ENCODE measurements at regions not wholly inside any gene's neighbourhood (a gene's known extent, or its start where the extent isn't known, plus 50 kb on each side); places are given as distances from the start of the nearest gene placed in this dataset.

DNA sequence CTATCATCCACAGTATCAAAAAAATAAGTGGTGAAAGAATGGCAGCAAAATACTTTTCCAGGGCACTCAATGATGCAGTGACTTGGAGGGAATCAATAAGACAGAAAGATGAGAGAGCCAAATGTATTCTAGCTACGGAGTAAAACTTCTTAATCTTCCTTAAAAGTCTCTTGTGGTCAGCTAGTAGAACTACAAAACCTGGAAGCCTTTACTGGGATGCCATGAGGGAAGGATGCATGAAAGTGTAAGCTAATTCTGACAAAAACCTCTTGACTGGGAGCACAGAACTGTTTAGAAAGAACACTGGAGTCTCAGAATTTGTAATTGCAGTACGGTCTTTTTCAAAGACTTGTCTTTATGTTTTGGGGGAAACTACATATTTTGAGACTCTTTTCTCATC is 432.8 kb upstream of the PTPRD start:
- intact Hi-C loops (cut with micrococcal nuclease): no loop called here
- Mint-ChIP-seq H3K36me3 (peaks cover 7% of the 10 kb centered on the region), H3K27me3 (ENCODE audit: low read depth in 2 of 2) (no peaks in the 10 kb centered on the region), H3K4me3 (no peak overlapping the region), H3K9me3 (peaks cover 11 to 26% of the 10 kb centered on the region in 2 donors), H3K27ac (no peak overlapping the region), H3K4me1 (no peaks in the 10 kb centered on the region)
- H3K4me3 ChIP-seq (ENCODE audit: low read length): no peak overlapping the region
- H3K27me3 ChIP-seq (ENCODE audit: control insufficient read depth, insufficient read depth, low read length): no peaks in the 10 kb centered on the region
- no peak for ATAC-seq
- no peaks in the 10 kb centered on the region for H3K9me3 ChIP-seq (ENCODE audit: control insufficient read depth, insufficient read depth, low read length)
- WGBS (ENCODE audit: insufficient coverage): 93% methylated on average over 2 of the region's 2 CpGs
- TF ChIP-seq, protein P1, sequence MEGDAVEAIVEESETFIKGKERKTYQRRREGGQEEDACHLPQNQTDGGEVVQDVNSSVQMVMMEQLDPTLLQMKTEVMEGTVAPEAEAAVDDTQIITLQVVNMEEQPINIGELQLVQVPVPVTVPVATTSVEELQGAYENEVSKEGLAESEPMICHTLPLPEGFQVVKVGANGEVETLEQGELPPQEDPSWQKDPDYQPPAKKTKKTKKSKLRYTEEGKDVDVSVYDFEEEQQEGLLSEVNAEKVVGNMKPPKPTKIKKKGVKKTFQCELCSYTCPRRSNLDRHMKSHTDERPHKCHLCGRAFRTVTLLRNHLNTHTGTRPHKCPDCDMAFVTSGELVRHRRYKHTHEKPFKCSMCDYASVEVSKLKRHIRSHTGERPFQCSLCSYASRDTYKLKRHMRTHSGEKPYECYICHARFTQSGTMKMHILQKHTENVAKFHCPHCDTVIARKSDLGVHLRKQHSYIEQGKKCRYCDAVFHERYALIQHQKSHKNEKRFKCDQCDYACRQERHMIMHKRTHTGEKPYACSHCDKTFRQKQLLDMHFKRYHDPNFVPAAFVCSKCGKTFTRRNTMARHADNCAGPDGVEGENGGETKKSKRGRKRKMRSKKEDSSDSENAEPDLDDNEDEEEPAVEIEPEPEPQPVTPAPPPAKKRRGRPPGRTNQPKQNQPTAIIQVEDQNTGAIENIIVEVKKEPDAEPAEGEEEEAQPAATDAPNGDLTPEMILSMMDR (IDR thresholded peaks at IDR 0.05): no peak
- no peaks in the 10 kb centered on the region for H3K36me3 ChIP-seq (ENCODE audit: control insufficient read depth, insufficient read depth, low read length)
- no peaks in the 10 kb centered on the region for H3K4me1 ChIP-seq (ENCODE audit: control insufficient read depth, insufficient read depth, low read length)
- DNase-seq: no peak
- H3K27ac ChIP-seq (ENCODE audit: low read length): no peak overlapping the region

DNA sequence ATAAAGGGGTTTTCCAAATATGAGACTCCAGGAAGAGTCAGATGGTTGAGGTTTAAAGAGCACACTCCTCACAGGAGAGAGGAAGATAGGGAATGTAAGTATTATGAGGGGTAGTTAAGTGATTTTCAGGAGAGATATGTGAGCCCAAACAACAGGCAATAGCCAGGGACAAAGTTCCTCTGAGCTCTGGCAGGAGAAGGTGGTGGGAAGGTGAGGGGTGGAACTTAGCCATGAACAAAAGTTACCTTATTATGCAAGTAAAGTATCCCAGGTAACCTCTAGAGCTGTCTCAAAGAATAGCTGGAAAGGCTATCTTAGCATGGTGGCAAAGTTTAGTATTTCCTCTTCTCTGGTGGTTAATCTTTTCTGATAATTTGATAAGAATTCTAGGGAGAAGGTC is 450.5 kb upstream of the PTPRD start:
- Mint-ChIP-seq H3K27me3 (ENCODE audit: low read depth in 2 of 2) (no peaks in the 10 kb centered on the region), H3K4me3 (no peak overlapping the region), H3K27ac (no peak overlapping the region), H3K9me3 (peaks cover 11 to 22% of the 10 kb centered on the region in 2 donors), H3K4me1 (no peaks in the 10 kb centered on the region), H3K36me3 (no peaks in the 10 kb centered on the region)
- TF ChIP-seq, protein P1 (IDR thresholded peaks at IDR 0.05): no peak
- Histone ChIP-seq H3K4me1 (ENCODE audit: control insufficient read depth, insufficient read depth, low read length) (no peaks in the 10 kb centered on the region), H3K27me3 (ENCODE audit: control insufficient read depth, insufficient read depth, low read length) (no peaks in the 10 kb centered on the region), H3K27ac (ENCODE audit: low read length) (no peak overlapping the region), H3K36me3 (ENCODE audit: control insufficient read depth, insufficient read depth, low read length) (no peaks in the 10 kb centered on the region), H3K9me3 (ENCODE audit: control insufficient read depth, insufficient read depth, low read length) (peaks cover 3% of the 10 kb centered on the region), H3K4me3 (ENCODE audit: low read length) (no peak overlapping the region)
- DNase-seq (no peak), ATAC-seq (no peak)
- intact Hi-C loops (cut with micrococcal nuclease): no loop called here

DNA sequence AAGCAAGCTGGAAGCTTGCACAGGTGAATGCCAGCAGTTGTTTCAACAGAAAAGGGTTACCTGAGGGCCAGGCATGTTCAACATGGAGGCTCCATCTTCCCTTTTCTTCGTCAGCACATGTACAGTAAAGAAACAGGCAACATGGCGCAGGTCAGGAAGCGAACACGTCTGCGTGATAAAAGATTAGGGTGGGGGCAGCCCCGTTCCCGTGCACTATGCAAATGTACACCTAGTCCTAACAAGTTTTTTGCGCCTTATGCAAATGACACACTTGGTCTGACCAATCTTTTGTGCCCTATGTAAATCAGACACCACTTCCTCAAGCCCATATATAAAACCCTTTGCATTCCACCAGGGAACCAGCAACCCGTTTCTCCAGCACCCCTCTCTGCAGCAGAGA is 452.1 kb upstream of the PTPRD start:
- ATAC-seq (no peak), DNase-seq (no peak)
- H3K27me3 ChIP-seq (ENCODE audit: control insufficient read depth, insufficient read depth, low read length): no peaks in the 10 kb centered on the region
- no peaks in the 10 kb centered on the region for H3K36me3 ChIP-seq (ENCODE audit: control insufficient read depth, insufficient read depth, low read length)
- H3K27ac ChIP-seq (ENCODE audit: low read length): no peak overlapping the region
- peaks cover 10 to 18% of the 10 kb centered on the region in 2 donors for H3K9me3 Mint-ChIP-seq
- no peak overlapping the region for H3K4me3 ChIP-seq (ENCODE audit: low read length)
- intact Hi-C loops (cut with micrococcal nuclease): no loop called here
- H3K27me3 Mint-ChIP-seq (ENCODE audit: low read depth in 2 of 2): no peaks in the 10 kb centered on the region
- no peak overlapping the region for H3K27ac Mint-ChIP-seq
- H3K4me3 Mint-ChIP-seq: no peak overlapping the region
- 77% methylated on average over 8 of the region's 9 CpGs for WGBS (ENCODE audit: insufficient coverage)
- H3K4me1 Mint-ChIP-seq: no peaks in the 10 kb centered on the region
- no peaks in the 10 kb centered on the region for H3K4me1 ChIP-seq (ENCODE audit: control insufficient read depth, insufficient read depth, low read length)
- TF ChIP-seq, protein P1 (IDR thresholded peaks at IDR 0.05): no peak
- H3K36me3 Mint-ChIP-seq: no peaks in the 10 kb centered on the region
- peaks cover 3% of the 10 kb centered on the region for H3K9me3 ChIP-seq (ENCODE audit: control insufficient read depth, insufficient read depth, low read length)

DNA sequence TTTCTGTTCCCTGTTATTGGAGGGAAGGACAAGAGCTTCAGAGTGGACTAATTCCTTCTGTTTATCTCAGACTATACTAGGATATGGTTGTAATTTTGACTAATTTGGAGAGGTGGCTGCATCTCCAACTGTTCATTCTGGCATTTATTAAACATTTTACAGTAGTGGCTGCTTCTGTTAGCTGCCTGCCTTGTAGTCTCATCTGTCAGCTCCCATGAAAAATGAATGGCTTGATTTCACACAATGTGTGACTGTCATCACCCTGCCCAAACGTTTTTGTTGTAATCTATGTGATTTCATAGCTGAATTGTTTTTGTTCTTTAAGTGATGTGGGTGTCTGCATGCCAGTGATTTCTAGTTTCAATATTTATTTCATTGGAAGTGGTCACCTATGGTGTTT is 459.4 kb upstream of the PTPRD start:
- Mint-ChIP-seq H3K36me3 (no peaks in the 10 kb centered on the region), H3K4me1 (no peaks in the 10 kb centered on the region), H3K27ac (no peak overlapping the region), H3K9me3 (peaks cover 9 to 13% of the 10 kb centered on the region in 2 donors), H3K4me3 (no peak overlapping the region), H3K27me3 (ENCODE audit: low read depth in 2 of 2) (no peaks in the 10 kb centered on the region)
- TF ChIP-seq, protein P1 (IDR thresholded peaks at IDR 0.05): no peak
- no peak overlapping the region for H3K4me3 ChIP-seq (ENCODE audit: low read length)
- no peak overlapping the region for H3K27ac ChIP-seq (ENCODE audit: low read length)
- DNase-seq: no peak
- no peaks in the 10 kb centered on the region for H3K4me1 ChIP-seq (ENCODE audit: control insufficient read depth, insufficient read depth, low read length)
- H3K9me3 ChIP-seq (ENCODE audit: control insufficient read depth, insufficient read depth, low read length): peaks cover 5% of the 10 kb centered on the region
- intact Hi-C loops (cut with micrococcal nuclease): no loop called here
- 0% methylated on average over 1 of the region's 1 CpG for WGBS (ENCODE audit: insufficient coverage)
- no peaks in the 10 kb centered on the region for H3K36me3 ChIP-seq (ENCODE audit: control insufficient read depth, insufficient read depth, low read length)
- H3K27me3 ChIP-seq (ENCODE audit: control insufficient read depth, insufficient read depth, low read length): no peaks in the 10 kb centered on the region
- ATAC-seq: no peak
